ENCODE measurements at regions not wholly inside any gene's neighbourhood (a gene's known extent, or its start where the extent isn't known, plus 50 kb on each side); places are given as distances from the start of the nearest gene placed in this dataset.
A peak's percentile ranks its signal among the peaks of the same experiment; 100 is the strongest.
"Not testable (repeated sequence)": the region's sequence is repeated elsewhere in the genome, so short reads cannot be mapped to it uniquely, and the experiment has no call there.

GRCh38 chr11:115605871-115606497 is 101.8 kb upstream of the CADM1 start:
- DNase-seq = no peak
- Mint-ChIP-seq H3K9me3 (no peaks in the 10 kb centered on the region), H3K27ac (no peak overlapping the region), H3K36me3 (ENCODE audit: low read depth) (no peaks in the 10 kb centered on the region), H3K27me3 (ENCODE audit: insufficient read depth) (peaks cover 52% of the 10 kb centered on the region), H3K4me3 (no peak overlapping the region), H3K4me1 (peaks cover 11% of the 10 kb centered on the region)
- H3K27me3 ChIP-seq (ENCODE audit: control insufficient read depth, insufficient read depth, low read length, poor library complexity, severe bottlenecking) = peaks cover 45% of the 10 kb centered on the region
- H3K9ac ChIP-seq (ENCODE audit: extremely low read depth, low read length, poor library complexity, severe bottlenecking) = no peak overlapping the region
- peaks cover 5% of the 10 kb centered on the region for H3K4me1 ChIP-seq (ENCODE audit: control insufficient read depth, insufficient read depth, low read length)
- H3K36me3 ChIP-seq (ENCODE audit: control insufficient read depth, insufficient read depth, low read length) = no peaks in the 10 kb centered on the region
- 86 to 90% methylated on average over 12 to 15 of the region's 16 CpGs for WGBS, 2 experiments (ENCODE audit: insufficient coverage in 1 of 2, insufficient read length in 1 of 2)
- peaks cover 1% of the 10 kb centered on the region for H3K9me3 ChIP-seq (ENCODE audit: control insufficient read depth, low read length)
- peak; percentile 11 for TF ChIP-seq CTCF (conservative IDR thresholded peaks at IDR 0.05)
- H3K27ac ChIP-seq (ENCODE audit: low read depth, low read length) = no peak overlapping the region
- no peak overlapping the region for H3K4me3 ChIP-seq (ENCODE audit: low read length)

DNA sequence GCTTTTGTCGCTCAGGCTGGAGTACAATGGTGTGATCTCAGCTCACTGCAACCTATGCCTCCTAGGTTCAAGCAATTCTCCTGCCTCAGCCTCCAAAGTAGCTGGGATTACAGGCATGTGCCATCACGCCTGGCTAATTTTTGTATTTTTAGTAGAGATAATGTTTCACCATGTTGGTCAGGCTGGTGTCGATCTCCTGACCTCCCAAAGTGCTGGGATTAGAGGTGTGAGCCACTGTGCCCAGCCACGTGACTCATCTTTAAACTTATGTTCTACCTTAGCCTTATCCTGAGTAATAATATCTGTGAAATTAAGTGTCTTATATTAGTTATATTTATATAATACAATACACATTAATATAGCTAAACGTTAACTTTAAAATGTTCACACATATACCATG is 101.2 kb upstream of the CADM1 start:
- 95 to 96% methylated on average over 2 to 3 of the region's 5 CpGs for WGBS, 2 experiments (ENCODE audit: insufficient coverage in 1 of 2, insufficient read length in 1 of 2)
- Mint-ChIP-seq H3K4me1 (peaks cover 11% of the 10 kb centered on the region), H3K27me3 (ENCODE audit: insufficient read depth) (peaks cover 56% of the 10 kb centered on the region)
- H3K9me3 ChIP-seq (ENCODE audit: control insufficient read depth, low read length); H3K27ac ChIP-seq (ENCODE audit: low read depth, low read length); H3K9ac ChIP-seq (ENCODE audit: extremely low read depth, low read length, poor library complexity, severe bottlenecking); H3K4me3 Mint-ChIP-seq; H3K4me3 ChIP-seq (ENCODE audit: low read length); DNase-seq; H3K36me3 ChIP-seq (ENCODE audit: control insufficient read depth, insufficient read depth, low read length); H3K27ac Mint-ChIP-seq; H3K4me1 ChIP-seq (ENCODE audit: control insufficient read depth, insufficient read depth, low read length); H3K9me3 Mint-ChIP-seq; H3K36me3 Mint-ChIP-seq (ENCODE audit: low read depth): not testable (repeated sequence)
- H3K27me3 ChIP-seq (ENCODE audit: control insufficient read depth, insufficient read depth, low read length, poor library complexity, severe bottlenecking) = peaks cover 51% of the 10 kb centered on the region

GRCh38 chr11:115599125-115599524 is 94.9 kb upstream of the CADM1 start:
- no peaks in the 10 kb centered on the region for H3K9me3 Mint-ChIP-seq
- no peak overlapping the region for H3K4me3 Mint-ChIP-seq
- Histone ChIP-seq H3K27ac (ENCODE audit: low read depth, low read length) (no peak overlapping the region), H3K9ac (ENCODE audit: extremely low read depth, low read length, poor library complexity, severe bottlenecking) (no peak overlapping the region), H3K4me3 (ENCODE audit: low read length) (no peak overlapping the region), H3K27me3 (ENCODE audit: control insufficient read depth, insufficient read depth, low read length, poor library complexity, severe bottlenecking) (peaks cover 51% of the 10 kb centered on the region), H3K9me3 (ENCODE audit: control insufficient read depth, low read length) (peaks cover 8% of the 10 kb centered on the region), H3K36me3 (ENCODE audit: control insufficient read depth, insufficient read depth, low read length) (no peaks in the 10 kb centered on the region), H3K4me1 (ENCODE audit: control insufficient read depth, insufficient read depth, low read length) (peaks cover 8% of the 10 kb centered on the region)
- no peak for DNase-seq
- 71% methylated on average over 1 of the region's 1 CpG; no CpG with 5 or more reads in 1 of the 2 experiments for WGBS, 2 experiments (ENCODE audit: insufficient coverage in 1 of 2, insufficient read length in 1 of 2)
- no peak overlapping the region for H3K27ac Mint-ChIP-seq
- TF ChIP-seq CTCF (conservative IDR thresholded peaks at IDR 0.05) = no peak
- H3K27me3 Mint-ChIP-seq (ENCODE audit: insufficient read depth) = peaks cover 53% of the 10 kb centered on the region
- H3K4me1 Mint-ChIP-seq = peaks cover 26% of the 10 kb centered on the region
- no peaks in the 10 kb centered on the region for H3K36me3 Mint-ChIP-seq (ENCODE audit: low read depth)

All from endodermal cell (in vitro differentiated cells).